ENCODE measurements at regions not wholly inside any gene's neighbourhood (a gene's known extent, or its start where the extent isn't known, plus 50 kb on each side); places are given as distances from the start of the nearest gene placed in this dataset.

GRCh38 chr4:186451982-186452381 is 103.4 kb downstream of the MTNR1A start:
- TF ChIP-seq CTCF (IDR thresholded peaks at IDR 0.05) = no peak
- no peak for TF ChIP-seq POLR2A (IDR thresholded peaks at IDR 0.05)

All from adrenal gland (tissue), 5 donors.